ENCODE measurements at regions not wholly inside any gene's neighbourhood (a gene's known extent, or its start where the extent isn't known, plus 50 kb on each side); places are given as distances from the start of the nearest gene placed in this dataset.

DNA sequence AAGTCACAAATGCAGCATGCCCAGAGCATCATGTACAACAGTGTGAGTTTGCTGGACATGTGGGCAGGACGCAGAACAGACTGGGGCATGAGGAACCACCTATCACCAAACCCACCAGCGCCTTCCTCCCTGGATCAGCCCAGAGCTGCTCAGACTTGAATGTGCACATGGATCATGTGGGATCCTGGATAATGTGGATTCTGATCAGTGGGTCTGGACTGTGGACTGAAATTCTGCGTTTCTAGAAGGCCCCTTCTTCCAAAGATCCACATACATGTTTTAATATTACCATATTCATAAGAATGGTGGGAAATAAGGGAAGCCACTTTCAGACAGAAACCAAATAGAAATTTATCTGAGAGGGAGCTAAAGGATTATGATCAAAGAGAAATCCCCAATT is 85.6 kb upstream of the VPREB1 start:
- Histone ChIP-seq H3K4me3 (no peak overlapping the region), H3K27me3 (no peaks in the 10 kb centered on the region), H3K9me3 (no peaks in the 10 kb centered on the region), H3K36me3 (ENCODE audit: low read depth, missing control alignments) (no peaks in the 10 kb centered on the region), H3K4me1 (no peaks in the 10 kb centered on the region), H3K27ac (no peak overlapping the region)
- WGBS, 2 donors = 32 to 41% methylated on average over 3 of the region's 3 CpGs
- intact Hi-C loops (cut with DNase I; ENCODE audit: low total_unique reads) = no loop called here
- TF ChIP-seq POLR2A (IDR thresholded peaks at IDR 0.05) (no peak), CTCF (IDR thresholded peaks at IDR 0.05) (no peak)
- no peak for DNase-seq

DNA sequence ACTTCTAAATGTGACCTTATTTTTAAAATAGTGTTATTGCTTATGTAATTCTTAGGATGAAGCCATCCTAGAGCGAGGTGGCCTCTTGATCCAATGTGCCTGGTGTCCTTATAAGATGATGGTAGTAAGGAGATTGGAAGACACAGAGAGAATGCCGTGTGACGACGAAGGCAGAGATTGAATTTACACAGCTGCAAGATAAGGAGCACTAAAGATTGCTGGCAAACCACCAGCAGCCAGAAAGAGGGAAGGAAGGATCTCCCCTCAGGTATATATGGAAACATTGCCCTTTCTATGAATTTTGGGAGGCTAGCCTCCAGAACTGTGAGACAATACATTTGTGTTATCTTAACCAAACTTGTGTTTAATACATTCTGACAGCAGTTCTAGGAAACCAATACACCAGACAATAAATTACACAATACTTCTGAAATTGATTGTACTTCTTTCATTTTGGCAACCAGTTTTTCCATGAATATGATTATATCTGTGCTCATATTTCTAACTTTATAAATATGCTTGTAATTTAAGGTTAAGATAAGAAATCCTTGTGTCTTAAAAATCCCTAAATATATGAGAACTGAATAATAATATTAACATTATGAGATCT is 86.3 kb upstream of the VPREB1 start:
- Histone ChIP-seq H3K9me3 (no peaks in the 10 kb centered on the region), H3K36me3 (ENCODE audit: low read depth, missing control alignments) (no peaks in the 10 kb centered on the region), H3K27me3 (no peaks in the 10 kb centered on the region), H3K27ac (no peak overlapping the region), H3K4me1 (no peaks in the 10 kb centered on the region), H3K4me3 (no peak overlapping the region)
- no peak for DNase-seq
- WGBS, 2 donors = 60 to 61% methylated on average over 4 of the region's 4 CpGs
- intact Hi-C loops (cut with DNase I; ENCODE audit: low total_unique reads) = no loop called here
- TF ChIP-seq CTCF (IDR thresholded peaks at IDR 0.05) (no peak), POLR2A (IDR thresholded peaks at IDR 0.05) (no peak)

DNA sequence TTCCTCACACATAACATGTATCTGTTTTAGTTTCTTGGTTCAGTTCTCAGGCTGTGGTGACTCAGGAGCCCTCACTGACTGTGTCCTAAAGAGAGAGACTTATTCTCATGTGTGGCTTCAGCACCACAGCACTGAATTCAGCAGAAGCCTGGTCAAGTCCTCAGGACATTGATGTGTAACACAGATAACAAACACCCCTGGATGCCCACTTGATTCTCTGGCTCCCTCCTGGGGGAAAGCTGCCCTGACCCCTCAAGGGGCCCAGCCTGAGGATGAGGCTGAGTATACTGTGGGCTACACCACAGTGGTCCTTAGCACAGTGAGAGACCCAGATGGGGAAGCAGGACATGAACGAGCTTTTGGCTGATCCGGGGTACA is 87.2 kb upstream of the VPREB1 start:
- Histone ChIP-seq H3K27ac (no peak overlapping the region), H3K27me3 (no peaks in the 10 kb centered on the region), H3K9me3 (no peaks in the 10 kb centered on the region), H3K4me3 (no peak overlapping the region), H3K36me3 (ENCODE audit: low read depth, missing control alignments) (no peaks in the 10 kb centered on the region), H3K4me1 (no peaks in the 10 kb centered on the region)
- 58 to 96% methylated on average over 2 of the region's 2 CpGs for WGBS, 2 donors
- DNase-seq = no peak
- no peak for TF ChIP-seq POLR2A (IDR thresholded peaks at IDR 0.05)
- intact Hi-C loops (cut with DNase I; ENCODE audit: low total_unique reads) = no loop called here

DNA sequence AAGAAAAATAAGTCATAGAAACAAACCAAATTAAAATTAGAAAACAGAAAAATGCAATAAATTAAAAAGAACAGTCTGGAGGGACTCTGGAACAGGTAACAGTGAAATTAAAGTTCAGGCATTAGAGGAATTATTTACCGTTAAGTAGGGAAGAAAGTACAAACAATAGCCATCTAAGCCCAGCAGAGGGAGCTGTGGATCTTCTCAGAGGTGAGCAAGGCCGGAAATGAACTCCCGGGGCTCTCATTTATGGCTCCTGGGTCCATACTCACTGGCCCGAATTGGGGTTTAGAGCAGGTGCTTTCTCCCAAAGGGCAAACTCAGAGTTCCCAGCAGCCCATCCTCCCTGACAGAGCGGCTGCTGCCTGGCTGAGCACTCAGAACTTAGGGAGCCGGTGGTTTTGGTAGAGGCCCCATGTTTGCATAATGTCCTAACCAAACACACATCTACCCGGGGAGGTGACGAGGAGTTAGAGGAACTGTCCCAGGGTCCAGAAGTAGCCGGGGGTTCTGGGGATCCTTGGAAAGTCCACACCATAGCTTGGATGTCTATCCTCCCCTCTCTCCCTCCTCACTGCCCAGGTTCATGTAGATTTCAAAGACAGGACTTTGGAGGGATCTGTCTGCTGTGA is 87.8 kb upstream of the VPREB1 start:
- intact Hi-C loops (cut with DNase I; ENCODE audit: low total_unique reads) = no loop called here
- TF ChIP-seq POLR2A (IDR thresholded peaks at IDR 0.05) (no peak), CTCF (IDR thresholded peaks at IDR 0.05) (peak; percentile 48 to 61 (median 53))
- H3K4me1 ChIP-seq = no peaks in the 10 kb centered on the region
- H3K36me3 ChIP-seq (ENCODE audit: low read depth, missing control alignments) = no peaks in the 10 kb centered on the region
- no peak overlapping the region for H3K27ac ChIP-seq
- peak; percentile 87 for DNase-seq
- 35 to 42% methylated on average over 6 to 9 of the region's 9 CpGs for WGBS, 2 donors
- H3K9me3 ChIP-seq = no peaks in the 10 kb centered on the region
- H3K4me3 ChIP-seq = no peak overlapping the region
- no peaks in the 10 kb centered on the region for H3K27me3 ChIP-seq

DNA sequence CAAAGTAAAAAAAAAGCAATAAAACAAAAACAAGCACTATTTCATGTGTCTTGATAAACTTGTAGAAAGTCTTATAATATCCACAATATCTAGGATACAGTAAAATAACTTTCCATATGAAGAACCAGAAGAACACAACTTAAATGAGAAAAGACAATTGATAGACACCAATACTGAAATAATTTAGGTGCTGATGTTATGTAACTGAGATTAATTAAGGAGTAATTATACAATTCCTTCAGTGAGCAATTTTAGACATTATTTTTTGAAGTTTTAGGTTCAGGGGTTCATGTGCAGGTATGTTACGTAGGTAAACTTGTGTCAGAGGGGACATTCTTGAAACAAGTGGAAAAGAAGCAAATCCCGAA is 88.3 kb upstream of the VPREB1 start:
- H3K36me3 ChIP-seq (ENCODE audit: low read depth, missing control alignments) = no peaks in the 10 kb centered on the region
- H3K9me3 ChIP-seq = no peaks in the 10 kb centered on the region
- H3K4me3 ChIP-seq = no peak overlapping the region
- no peaks in the 10 kb centered on the region for H3K4me1 ChIP-seq
- intact Hi-C loops (cut with DNase I; ENCODE audit: low total_unique reads) = no loop called here
- H3K27me3 ChIP-seq = no peaks in the 10 kb centered on the region
- H3K27ac ChIP-seq = no peak overlapping the region
- no peak for DNase-seq
- TF ChIP-seq CTCF (IDR thresholded peaks at IDR 0.05) (no peak), POLR2A (IDR thresholded peaks at IDR 0.05) (no peak)
- WGBS, 2 donors = 30 to 36% methylated on average over 2 of the region's 2 CpGs

All from testis (tissue), 2 donors.